HG03159 (cell line): ENCODE measurements at regions not wholly inside any gene's neighbourhood (a gene's known extent, or its start where the extent isn't known, plus 50 kb on each side); places are given as distances from the start of the nearest gene placed in this dataset.
A peak's percentile ranks its signal among the peaks of the same experiment; 100 is the strongest.

Experiments
- ATAC-seq: cut with Tn5 transposase; IDR thresholded peaks from one replicate; pipeline ENCODE4 v1.9.1; 2021; ENCODE audit warnings: mild to moderate bottlenecking, moderate library complexity; ENCODE audit not compliant: unreplicated experiment

DNA sequence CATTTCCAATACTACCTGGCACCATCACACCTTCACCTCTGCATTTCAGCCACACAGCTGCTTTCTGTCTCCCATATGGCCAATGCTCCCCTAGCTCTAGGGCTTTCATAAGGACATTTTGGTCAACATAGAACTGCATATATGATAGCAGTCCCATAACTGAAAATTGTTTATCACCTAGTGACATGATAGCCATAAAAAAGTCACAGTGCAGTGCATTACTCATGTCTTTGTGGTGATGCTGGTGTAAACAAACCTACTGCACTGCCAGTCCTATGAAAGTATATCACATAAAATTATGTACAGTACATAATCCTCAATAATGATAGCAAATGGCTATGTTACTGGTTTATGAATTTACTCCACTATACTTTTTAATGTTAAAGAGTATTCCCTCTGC lies 221.0 kb downstream of the NAF1 start:
- no peak for ATAC-seq

DNA sequence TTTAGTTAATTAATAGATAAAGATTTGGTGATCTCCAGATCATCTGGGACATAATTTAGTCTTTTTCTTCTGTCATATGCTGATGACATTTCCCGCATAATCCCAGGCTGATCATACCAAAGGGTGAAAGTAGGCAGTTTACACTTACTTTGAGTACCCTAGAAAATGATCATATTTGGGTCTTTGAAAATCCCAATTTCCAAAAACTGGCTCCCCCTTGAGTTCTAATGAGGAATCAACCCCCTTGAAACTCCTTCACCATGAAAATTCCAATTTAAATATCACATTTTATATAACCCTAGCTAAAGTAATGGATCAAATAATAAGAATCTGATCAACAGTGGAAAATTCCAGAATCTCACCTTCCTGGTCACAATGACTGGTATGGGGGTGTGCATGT lies 223.4 kb downstream of the NAF1 start:
- ATAC-seq, result no peak

DNA sequence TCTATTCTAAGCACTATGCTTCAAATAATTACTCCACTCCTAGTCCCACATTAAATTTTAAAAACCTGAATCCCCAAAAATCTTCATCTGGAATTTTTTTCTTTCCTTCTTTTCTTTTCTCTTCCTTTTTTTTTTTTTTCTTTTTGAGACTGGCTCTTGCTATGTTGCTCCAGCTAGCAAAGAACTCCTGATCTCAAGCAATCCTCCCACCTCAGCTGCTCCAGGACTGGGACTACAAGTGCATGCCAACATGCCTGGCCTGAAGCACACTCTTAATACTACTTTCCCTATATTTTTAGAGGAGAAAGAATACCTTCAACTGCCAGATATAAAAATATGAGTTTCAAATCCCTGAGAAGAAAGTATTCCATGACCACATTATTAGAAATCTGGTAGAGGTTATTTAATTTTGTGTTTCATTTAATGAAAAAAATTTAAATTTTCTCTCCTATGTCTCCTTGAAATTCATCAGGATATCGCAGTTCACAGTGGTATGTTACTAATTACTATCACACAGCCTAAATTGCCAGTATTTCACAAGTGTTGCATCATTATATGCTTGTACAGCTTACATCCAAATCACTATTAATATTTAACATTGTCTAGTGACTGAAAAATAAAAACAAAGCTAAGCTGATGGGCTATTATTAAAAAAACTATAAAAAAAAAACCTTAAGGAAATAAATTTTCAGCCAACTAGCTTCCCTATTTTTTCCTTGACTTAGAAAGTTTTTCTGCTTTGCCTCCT lies 227.8 kb downstream of the NAF1 start:
- no peak for ATAC-seq

DNA sequence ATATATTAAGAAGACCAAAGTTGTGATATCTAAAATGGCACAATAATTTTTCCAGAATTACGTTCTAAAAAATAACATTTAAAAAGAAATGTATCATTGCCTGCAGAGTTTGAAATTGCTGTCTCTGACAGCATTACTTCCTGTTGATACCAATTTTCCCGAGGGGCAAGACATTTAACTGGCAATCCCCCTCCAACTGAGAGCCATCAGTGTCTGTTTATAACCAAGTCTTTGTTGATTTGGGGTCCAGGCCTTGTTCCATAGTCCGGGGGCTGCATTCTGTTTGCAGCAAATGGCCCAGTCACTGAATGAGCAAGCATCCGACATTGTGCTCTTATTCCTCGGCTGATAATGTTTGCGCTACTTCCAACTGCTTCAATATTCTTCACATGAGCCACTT lies 231.5 kb downstream of the NAF1 start:
- no peak for ATAC-seq

DNA sequence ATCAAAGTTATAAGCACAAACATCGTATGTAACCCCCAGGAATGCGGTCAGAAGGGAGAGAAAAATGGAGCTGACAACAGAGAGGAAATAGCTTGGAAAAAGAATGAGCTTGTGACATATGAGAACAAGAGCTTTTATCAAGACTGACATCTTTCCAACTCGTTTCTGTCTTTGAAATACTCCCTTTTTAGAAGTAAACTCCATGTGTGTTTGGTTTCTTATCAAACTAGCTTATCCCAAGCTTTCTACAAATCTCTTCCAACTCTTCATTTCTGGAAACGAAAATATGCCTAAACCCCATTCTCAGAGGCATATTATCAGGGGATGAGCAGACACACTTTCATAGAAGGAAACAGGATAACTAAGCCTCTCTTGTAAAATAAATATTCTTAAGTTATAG lies 235.4 kb downstream of the NAF1 start:
- no peak for ATAC-seq

DNA sequence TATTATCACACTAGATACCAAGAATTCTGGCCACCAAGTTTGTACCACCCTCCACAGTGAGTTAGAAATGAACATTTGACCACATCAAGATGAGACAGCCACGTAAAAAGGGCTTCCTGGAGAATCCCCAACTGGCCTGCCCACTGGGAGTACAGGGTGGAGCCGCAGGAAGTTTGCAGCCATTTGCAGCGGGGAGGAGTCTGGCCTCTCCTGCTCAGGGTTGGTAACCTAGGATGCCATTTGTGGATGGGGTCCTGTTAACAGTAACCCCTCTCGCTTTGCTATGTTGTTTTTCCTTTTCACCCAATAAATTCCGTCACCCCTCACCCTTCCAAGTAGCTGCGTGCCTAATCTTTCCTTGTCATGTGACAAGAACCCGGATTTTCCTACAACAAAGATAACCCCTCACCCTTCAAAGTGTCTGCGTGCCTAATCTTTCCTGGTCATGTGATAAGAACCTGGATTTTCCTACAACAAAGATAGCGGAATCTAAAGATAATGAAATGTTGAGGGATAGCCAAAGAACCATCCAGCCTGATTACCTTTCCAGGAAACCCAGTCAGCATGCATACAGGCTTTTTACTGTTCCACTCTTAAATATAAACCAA lies 245.4 kb downstream of the NAF1 start:
- ATAC-seq, result no peak

DNA sequence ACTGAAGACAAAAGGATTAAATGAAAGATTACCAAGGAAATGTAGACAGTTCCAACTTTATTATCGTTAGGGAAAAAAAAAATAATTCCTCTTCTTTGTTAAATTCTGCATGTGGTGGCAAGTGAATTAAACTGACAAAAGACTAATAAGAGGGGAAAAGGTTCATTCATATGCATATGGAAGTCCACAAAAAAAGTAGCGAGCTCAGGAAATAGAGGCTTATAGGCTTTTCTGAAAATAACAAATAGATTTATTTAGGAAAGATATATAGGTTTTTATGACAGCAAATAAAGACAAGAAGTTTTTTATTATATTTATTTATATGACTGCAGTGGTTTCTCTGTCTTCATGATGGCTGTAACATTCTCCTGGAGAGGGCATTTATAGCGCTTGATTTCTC lies 246.0 kb downstream of the NAF1 start:
- ATAC-seq, result no peak

DNA sequence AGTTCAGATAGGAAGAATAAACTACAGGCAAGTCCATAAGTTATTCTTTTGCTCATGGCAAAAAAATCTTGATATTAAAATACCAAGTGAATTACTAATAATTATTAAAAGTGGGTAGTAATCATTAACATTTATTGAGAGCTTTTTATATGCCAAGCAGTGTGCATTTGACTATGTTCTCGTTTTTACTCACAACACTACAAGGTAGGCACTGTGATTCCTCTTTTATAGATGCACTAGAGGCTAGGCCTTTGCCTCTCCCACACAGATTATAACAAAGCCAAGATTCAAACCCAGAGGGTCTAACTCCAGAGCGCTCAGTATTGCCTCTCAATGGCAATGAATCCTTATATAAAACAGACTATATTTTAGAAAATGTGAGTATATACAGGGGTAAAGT lies 254.2 kb downstream of the NAF1 start:
- ATAC-seq, result no peak

DNA sequence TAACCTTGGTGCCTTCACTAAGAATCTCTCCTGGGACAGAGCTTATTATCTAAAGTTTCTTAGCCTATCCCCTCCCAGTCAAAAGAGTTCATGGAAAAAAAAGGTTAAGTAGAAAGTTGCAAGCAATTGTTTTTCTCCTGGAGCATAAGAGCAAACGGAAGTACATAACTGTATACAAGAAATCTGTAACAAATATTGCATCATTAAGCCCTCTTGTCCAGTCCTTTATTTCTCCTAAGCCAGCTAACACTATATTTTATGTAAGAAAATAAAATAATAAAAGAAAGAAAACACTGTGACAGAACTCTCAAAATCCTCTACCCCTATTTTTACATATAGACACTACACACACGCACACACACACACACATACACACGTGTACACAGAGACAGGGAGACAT lies 255.3 kb downstream of the NAF1 start:
- no peak for ATAC-seq

DNA sequence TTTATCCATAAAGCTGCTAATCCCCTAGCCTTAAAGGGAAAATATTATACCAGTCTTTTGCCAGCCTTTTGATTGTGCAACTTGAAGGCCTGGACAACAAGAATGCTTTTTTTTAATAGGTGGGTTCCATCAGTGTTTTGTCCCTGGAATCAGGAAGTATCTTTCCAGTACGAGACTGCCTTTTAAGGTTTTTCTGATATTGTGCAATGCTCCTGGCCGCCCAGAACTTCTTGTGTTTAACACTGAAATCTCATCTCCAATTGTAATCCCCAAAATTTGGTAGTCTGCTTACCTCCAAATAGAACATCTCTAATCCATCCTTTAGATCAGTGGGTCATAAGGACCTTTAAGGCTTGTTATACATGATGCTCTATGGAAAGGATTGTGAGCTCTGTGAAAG lies 256.7 kb downstream of the NAF1 start:
- ATAC-seq, result no peak

DNA sequence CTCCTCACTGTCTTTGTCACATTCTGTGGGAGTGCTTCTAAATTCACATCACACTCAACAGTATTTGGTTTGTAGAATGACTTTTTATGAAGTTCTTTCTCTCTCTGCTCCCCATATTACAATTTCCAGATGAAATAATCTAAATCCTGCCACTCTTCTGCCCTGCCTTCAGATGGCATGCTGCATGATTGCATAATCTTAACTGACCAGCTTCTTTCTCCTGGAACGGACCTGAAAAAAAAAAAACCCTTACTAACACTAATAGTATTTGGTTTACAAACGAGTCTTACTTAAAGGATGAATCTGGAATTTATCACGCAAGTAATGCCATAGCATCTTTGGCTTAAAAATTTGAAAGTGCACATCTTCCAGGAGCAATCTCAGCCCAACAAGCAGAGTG lies 272.3 kb downstream of the NAF1 start:
- no peak for ATAC-seq

DNA sequence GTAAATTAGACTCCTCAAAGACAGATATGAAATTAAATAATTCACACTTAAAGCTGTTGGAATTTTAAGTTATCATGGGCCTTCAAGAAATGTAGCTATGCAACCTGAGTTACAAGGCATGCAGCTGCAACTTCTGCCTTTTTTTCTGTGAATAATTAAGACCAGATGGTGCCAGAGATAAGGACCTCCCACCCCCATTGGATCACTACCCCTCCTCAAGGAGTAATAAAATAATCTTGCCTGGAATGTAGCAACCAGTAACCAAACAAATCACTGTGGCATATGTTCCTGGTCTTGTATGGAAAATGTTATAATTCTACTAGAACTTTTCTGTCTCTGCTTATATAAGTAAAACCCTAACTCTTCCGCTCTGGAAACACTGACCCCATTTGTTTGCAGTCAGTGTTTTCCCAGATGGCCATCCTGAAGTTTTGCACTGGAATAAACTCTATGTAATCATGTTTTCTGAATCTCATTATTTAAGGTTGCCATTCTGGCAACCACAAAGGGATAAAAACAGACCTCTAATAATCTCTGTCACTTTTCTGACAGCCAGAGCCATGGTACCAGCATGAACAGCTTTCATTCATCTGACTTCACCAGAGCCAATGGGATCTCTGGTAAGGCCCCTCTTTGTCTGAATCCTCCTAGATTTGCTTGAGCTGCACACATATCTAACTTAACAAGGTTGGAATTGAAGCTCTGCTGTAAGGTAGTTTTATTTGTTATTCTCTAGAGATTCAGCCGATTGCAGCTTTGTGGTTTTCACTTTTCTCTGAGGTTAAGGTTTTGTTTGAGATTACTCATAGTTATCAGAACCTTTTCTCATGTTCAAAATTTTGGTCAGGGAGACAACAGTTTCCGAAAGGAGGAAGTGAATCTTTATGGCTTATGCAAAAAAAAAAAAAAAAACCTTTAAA lies 274.6 kb downstream of the NAF1 start:
- ATAC-seq, result peak; percentile 99

DNA sequence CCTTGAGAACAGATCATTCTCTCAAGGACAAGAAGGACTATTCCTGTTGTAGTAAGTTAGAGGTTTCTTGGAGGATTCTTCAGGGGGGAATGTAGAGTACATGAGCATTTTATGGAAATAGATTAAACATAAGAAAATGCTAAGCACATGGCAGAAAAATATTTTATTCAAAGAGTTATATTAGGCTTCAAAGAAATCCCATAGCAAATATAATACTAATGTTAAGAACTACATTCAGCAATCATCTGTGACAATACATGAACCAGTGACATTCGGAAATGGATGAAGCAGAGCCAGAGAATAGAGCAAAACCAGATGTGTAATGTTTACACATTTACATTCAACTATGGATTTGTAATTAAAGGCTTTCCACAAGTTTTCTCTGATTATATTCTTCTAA lies 288.6 kb downstream of the NAF1 start:
- ATAC-seq, result no peak

DNA sequence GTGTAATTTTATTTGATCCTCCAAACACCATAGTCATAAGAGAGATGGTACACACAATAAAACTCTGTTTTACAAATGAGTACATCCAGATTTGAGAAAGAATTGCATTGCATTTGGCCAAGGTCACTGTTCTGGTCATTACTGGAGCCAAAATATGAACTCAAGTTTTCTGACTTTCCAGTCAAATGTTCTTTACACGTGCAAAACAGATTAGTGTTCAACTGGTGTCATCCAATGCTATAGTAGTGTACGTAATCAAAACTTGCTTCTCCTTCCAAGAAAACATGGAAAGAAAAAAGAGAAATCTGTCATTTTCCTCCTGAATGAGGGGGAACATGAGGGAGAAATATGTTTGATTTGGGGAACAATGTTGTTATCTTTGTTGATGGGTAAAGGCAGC lies 291.9 kb downstream of the NAF1 start:
- ATAC-seq, result no peak

DNA sequence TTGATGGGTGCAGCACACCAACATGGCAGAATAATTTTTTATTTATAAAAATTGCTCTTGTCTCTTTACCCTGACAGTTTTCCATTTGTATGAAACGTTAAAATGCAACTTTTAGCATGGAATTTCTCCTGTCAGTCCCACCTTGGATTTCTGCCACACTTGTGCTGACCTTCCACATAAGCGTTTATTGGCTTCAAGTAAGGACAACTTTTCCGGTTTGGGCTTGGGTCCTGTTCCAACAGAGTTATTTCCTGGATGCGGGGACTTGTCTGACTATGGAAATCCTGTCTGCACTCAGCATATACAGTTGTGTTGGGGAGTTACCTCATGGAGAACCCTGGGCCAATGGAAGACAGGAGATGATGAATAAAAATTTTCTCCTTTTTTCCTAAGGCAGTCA lies 294.7 kb downstream of the NAF1 start:
- no peak for ATAC-seq

DNA sequence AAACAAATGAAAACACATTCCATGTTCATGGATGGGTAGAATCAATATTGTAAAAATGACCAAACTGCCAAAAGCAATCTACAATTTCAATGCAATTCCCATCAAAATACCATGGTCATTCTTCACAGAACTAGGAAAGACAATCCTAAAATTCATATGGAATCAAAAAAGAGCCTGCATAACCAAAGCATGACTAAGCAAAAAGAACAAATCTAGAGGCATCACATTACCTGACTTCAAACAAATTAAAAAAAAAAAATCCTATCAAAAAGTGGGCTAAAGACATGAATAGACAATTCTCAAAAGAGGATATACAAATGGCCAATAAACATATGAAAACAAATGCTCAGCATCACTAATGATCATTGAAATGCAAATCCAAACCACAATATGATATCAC lies 297.5 kb downstream of the NAF1 start:
- ATAC-seq, result no peak

DNA sequence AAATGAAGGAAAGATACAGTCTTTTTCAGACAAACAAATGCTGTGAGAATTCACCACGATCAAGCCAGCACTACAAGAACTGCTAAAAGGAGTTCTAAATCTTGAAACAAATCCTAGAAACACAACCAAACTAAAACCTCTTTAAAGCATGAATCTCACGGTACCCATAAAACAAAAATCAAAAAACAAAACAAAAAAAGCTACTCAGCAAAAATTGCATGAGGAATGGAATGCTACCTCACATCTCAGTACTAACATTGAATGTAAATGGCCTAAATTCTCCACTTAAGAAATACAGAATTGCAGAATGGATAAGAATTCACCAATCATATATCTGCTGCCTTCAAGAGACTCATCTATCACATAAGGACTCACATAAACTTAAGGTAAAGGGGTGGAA lies 300.1 kb downstream of the NAF1 start:
- ATAC-seq, result no peak

DNA sequence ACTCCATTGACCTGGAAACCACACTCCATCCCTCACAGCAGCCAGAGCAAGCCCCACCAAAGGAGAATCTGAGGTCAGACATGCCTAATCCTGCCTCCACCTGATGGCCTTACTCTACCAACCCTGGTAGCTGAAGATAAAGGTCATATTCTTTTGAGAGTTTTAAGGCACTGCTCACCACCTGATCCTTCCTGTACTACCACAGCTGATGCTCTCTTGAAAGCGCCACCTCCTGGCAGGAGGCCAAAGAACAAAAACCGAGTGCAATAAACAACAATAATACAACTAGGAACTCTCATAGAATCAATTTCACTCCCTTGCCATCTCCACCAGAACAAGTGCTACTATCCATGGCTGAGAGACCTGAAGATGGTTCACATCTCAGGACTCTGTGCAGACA lies 301.6 kb downstream of the NAF1 start:
- ATAC-seq, result no peak

DNA sequence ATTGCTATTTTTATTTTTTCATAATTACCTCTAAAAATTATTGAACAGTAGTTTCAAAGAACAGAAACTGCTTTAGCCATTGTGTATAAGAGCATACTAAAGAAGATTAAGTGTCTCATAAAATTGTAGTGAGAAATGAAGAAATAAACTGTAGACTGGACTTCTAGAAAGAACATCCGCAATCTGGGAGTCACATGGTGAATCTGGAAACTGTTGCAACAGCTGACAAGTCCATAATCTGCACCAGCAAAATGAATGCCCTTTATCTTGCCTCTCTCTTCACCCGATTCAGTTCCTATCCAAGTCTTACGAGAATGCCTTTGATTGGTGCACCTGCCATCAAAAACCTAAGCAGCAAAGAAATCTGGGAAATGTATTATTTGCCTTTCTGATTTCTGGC lies 312.9 kb downstream of the NAF1 start:
- no peak for ATAC-seq

DNA sequence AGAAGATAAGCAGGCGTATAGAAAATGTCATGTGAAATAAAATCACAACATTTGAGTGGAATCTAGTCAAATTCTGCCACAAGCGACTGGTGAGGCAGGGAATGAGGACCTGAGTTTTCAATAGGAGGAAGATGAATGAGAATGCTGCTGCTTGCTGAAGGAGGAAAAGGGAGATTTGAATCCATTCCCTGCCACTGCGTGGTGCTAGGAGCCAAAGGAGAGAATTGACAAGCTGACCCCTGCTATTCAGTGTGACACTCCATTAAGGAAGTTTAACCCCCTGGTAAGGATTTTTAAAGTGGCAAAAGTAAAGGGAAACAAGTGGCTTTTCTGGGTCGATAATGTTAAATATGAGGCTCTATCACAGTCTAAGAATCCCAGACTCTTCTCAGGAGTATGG lies 314.0 kb downstream of the NAF1 start:
- no peak for ATAC-seq

DNA sequence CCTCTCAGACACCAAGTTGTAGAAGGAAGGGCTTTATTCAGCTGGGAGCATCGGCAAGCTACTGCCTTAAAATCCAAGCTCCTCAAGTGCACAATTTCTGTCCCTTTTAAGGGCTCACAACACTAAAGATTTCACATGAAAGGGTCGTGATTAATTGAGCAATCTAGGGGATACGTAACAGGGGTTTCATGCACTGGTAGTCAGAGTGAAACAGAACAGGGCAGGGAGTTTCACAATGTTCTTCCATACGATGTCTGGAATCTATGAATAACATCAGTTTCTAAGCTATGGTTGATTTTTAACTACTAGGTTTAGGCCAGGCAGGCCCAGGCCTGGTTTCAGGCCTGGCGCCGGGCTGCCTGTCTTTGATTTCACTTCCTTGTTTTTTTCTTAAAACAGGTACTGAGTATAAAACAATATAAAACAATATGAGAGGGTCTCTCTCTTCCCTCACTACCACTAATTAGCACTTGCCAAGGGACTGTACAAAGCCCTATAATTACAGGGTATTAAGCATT lies 315.4 kb downstream of the NAF1 start:
- peak; percentile 48 for ATAC-seq

DNA sequence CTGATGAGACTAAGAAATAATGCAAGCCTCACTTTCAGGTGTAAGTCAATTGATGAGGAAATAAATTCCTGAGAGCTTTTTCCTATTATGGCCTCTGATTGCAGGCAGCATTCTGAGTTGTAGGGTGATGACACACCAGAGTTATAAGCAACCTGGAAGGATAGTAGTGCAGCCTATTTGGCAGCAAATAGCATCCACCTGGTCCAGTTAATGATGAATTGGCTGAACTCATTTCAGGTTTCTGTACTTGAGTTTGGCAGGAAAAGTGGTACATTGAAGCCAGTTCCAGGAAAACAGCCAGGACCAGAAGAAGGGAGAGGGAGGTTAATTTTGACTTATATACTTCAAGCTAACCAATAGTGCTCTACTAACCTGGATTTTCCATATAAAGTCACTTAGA lies 316.8 kb downstream of the NAF1 start:
- no peak for ATAC-seq
